ENCODE measurements at regions not wholly inside any gene's neighbourhood (a gene's known extent, or its start where the extent isn't known, plus 50 kb on each side); places are given as distances from the start of the nearest gene placed in this dataset.

GRCh38 chr3:185988816-185989175, 51.0 kb upstream of the TRA2B start:
- intact Hi-C loops (cut with DNase I; ENCODE audit: low total_unique reads), result loop anchor here (10.0 kb wide), 1 partner anchor 256 kb away; no protein-coding TSS in a partner anchor
- H3K4me1 ChIP-seq, result peaks cover 0 to 5% (median 2%) of the 10 kb centered on the region in 6 donors
- 69 to 83% (median 76%) methylated on average over 3 of the region's 3 CpGs for WGBS, 5 donors
- H3K27me3 ChIP-seq (replicated peaks in 1 of 7), result peaks cover 0 to 15% (median 4%) of the 10 kb centered on the region in 7 donors
- no peak overlapping the region for H3K27ac ChIP-seq
- TF ChIP-seq CTCF (IDR thresholded peaks at IDR 0.05 in 8 of 11, conservative IDR thresholded peaks at IDR 0.05 in 3 of 11) (no peak), POLR2AphosphoS5 (IDR thresholded peaks at IDR 0.05) (no peak), POLR2A (IDR thresholded peaks at IDR 0.05) (no peak)
- DNase-seq, result no peak
- no peak overlapping the region for H3K4me3 ChIP-seq
- no peaks in the 10 kb centered on the region for H3K9me3 ChIP-seq
- H3K36me3 ChIP-seq, result no peaks in the 10 kb centered on the region

DNA sequence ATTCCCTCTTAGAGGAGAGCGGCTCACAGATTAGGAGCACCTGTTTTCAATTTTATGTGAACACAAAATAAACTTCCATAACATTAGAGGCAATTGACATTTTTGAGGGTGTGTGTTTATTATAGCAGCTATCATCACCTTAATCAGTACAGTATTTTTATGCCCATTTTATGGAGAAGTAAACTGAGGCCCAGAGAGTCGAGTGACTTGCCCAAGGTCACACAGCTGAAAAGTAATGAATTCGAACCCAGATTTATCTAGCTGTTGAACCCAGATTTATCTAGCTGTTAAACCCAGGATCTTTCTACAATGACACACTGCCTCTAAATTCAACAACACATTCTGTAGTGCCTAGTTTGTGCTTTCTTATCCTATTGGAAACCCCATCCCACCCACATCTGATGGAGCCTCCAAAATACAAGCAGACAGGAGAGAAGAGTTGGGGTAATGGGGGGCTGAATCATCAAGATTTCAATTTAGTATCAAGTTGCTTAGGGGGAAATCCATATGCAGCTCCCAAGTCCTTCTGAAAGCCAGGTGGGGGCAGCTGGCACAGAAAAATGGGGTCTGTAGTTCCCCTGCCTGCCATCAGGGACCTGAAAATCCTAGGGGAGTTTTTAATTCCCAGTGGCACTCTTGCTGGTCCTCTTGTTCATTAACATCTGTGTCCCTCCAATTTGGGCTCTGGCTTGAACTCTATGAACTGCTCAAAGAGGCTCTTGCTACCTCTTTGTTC, 50.4 kb upstream of the TRA2B start:
- no peak for DNase-seq
- no peak for TF ChIP-seq POLR2A (IDR thresholded peaks at IDR 0.05)
- no peak for TF ChIP-seq POLR2AphosphoS5 (IDR thresholded peaks at IDR 0.05)
- TF ChIP-seq CTCF (IDR thresholded peaks at IDR 0.05 in 8 of 11, conservative IDR thresholded peaks at IDR 0.05 in 3 of 11), result no peak
- whole genome bisulfite sequencing, 5 donors, result 86 to 91% (median 89%) methylated on average over 3 of the region's 3 CpGs
- Histone ChIP-seq H3K4me1 (peaks cover 2 to 11% (median 7%) of the 10 kb centered on the region in 6 donors), H3K4me3 (no peak overlapping the region), H3K27ac (no peak overlapping the region), H3K27me3 (replicated peaks in 1 of 7) (peaks cover 0 to 20% (median 9%) of the 10 kb centered on the region in 7 donors), H3K9me3 (no peaks in the 10 kb centered on the region), H3K36me3 (no peaks in the 10 kb centered on the region)
- intact Hi-C loops (cut with DNase I; ENCODE audit: low total_unique reads), result loop anchor here (10.0 kb wide), 1 partner anchor 257 kb away; no protein-coding TSS in a partner anchor
